ENCODE measurements at regions not wholly inside any gene's neighbourhood (a gene's known extent, or its start where the extent isn't known, plus 50 kb on each side); places are given as distances from the start of the nearest gene placed in this dataset.
"Not testable (repeated sequence)": the region's sequence is repeated elsewhere in the genome, so short reads cannot be mapped to it uniquely, and the experiment has no call there.

- DNase-seq: no peak
Measured at GRCh38 chr17:63082273-63082861, 116.3 kb downstream of the TANC2 start.

- no peak for DNase-seq
Measured at GRCh38 chr17:63082952-63083351, 116.9 kb downstream of the TANC2 start.

GRCh38 chr17:63086483-63087185 is 120.6 kb downstream of the TANC2 start:
- DNase-seq: no peak

- DNase-seq: not testable (repeated sequence)
Measured at GRCh38 chr17:63090358-63091114, 124.5 kb downstream of the TANC2 start.

GRCh38 chr17:63091909-63092308 is 125.9 kb downstream of the TANC2 start:
- DNase-seq: not testable (repeated sequence)

- DNase-seq: no peak
Measured at GRCh38 chr17:63094631-63095030, 128.6 kb downstream of the TANC2 start.

- no peak for DNase-seq
Measured at GRCh38 chr17:63095459-63095858, 129.4 kb downstream of the TANC2 start.

GRCh38 chr17:63095879-63096278 is 129.8 kb downstream of the TANC2 start:
- DNase-seq: no peak

- DNase-seq: no peak
Measured at GRCh38 chr17:63096426-63096825, 130.4 kb downstream of the TANC2 start.

GRCh38 chr17:63099425-63099824 is 133.4 kb downstream of the TANC2 start:
- DNase-seq: no peak

GRCh38 chr17:63102034-63102433 is 136.0 kb downstream of the TANC2 start:
- no peak for DNase-seq

GRCh38 chr17:63106050-63106449 is 140.0 kb downstream of the TANC2 start:
- no peak for DNase-seq

GRCh38 chr17:63109661-63110060 is 143.6 kb downstream of the TANC2 start:
- DNase-seq: no peak

GRCh38 chr17:63113167-63113566 is 147.1 kb downstream of the TANC2 start:
- DNase-seq: no peak

- DNase-seq: no peak
Measured at GRCh38 chr17:63116228-63116627, 150.2 kb downstream of the TANC2 start.

- DNase-seq: no peak
Measured at GRCh38 chr17:63116967-63117830, 151.2 kb downstream of the TANC2 start.

GRCh38 chr17:63120406-63120805 is 154.4 kb downstream of the TANC2 start:
- DNase-seq: no peak

- no peak for DNase-seq
Measured at GRCh38 chr17:63124536-63124935, 158.5 kb downstream of the TANC2 start.

- DNase-seq: no peak
Measured at GRCh38 chr17:63124958-63125357, 158.9 kb downstream of the TANC2 start.

GRCh38 chr17:63125987-63126386 is 160.0 kb downstream of the TANC2 start:
- no peak for DNase-seq

GRCh38 chr17:63126607-63127006 is 160.6 kb downstream of the TANC2 start:
- no peak for DNase-seq

- no peak for DNase-seq
Measured at GRCh38 chr17:63132459-63132911, 166.4 kb downstream of the TANC2 start.

GRCh38 chr17:63133491-63133890 is 167.5 kb downstream of the TANC2 start:
- DNase-seq: no peak
